ENCODE measurements at regions not wholly inside any gene's neighbourhood (a gene's known extent, or its start where the extent isn't known, plus 50 kb on each side); places are given as distances from the start of the nearest gene placed in this dataset.
"Not testable (repeated sequence)": the region's sequence is repeated elsewhere in the genome, so short reads cannot be mapped to it uniquely, and the experiment has no call there.

DNA sequence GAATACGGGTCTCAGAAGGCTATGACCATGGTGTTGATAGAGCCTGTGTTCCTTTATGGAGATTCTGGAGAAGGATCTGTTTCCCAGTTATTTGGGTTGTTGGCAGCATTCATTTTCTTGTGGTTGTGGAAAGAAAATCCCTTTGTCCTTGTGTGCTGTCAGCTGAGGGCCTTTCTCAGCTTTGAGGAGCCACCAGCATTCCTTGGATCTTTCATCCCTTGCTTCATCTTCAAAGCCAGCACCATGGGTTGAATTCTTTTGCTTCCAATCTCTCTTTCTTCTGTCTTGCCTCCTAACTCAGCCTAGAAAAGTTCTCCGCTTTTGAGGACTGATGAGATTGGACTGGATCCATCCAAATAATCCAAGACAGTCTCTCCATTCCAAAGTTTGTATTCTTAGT, 103.2 kb upstream of the MMADHC start:
- Histone ChIP-seq H3K9me3 (ENCODE audit: control insufficient read depth, insufficient read depth, low read length) (no peaks in the 10 kb centered on the region), H3K27me3 (ENCODE audit: control insufficient read depth, insufficient read depth, low read length) (no peaks in the 10 kb centered on the region), H3K27ac (ENCODE audit: low read depth, low read length) (no peak overlapping the region), H3K4me3 (ENCODE audit: low read depth, low read length) (no peak overlapping the region), H3K4me1 (ENCODE audit: control insufficient read depth, insufficient read depth, low read length) (no peaks in the 10 kb centered on the region), H3K36me3 (ENCODE audit: control insufficient read depth, insufficient read depth, low read length) (no peaks in the 10 kb centered on the region)
- WGBS (ENCODE audit: insufficient coverage), result 100% methylated on average over 2 of the region's 2 CpGs
- DNase-seq (ENCODE audit: low read depth in 4 of 6, low spot score in 6 of 6), result no peak

DNA sequence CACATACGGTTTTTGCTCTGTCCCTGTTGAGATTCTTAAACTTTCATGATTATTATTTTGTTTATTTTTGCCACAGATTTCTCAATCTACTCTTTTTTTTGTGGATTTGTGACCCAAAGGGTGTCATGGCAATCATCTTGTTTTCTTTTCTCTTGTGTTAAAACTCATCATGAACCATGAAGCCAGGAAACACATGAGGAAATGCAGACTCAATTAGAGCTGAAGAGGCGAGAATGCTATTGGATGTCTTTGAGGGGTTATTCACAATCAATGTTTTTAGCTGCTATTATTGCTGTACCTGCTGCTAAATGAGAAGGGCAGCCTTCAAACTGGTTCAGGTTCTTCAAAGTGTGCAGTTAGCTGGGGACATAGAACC, 99.5 kb upstream of the MMADHC start:
- Histone ChIP-seq H3K9me3 (ENCODE audit: control insufficient read depth, insufficient read depth, low read length) (no peaks in the 10 kb centered on the region), H3K4me3 (ENCODE audit: low read depth, low read length) (no peak overlapping the region), H3K27me3 (ENCODE audit: control insufficient read depth, insufficient read depth, low read length) (no peaks in the 10 kb centered on the region), H3K36me3 (ENCODE audit: control insufficient read depth, insufficient read depth, low read length) (no peaks in the 10 kb centered on the region), H3K27ac (ENCODE audit: low read depth, low read length) (no peak overlapping the region), H3K4me1 (ENCODE audit: control insufficient read depth, insufficient read depth, low read length) (no peaks in the 10 kb centered on the region)
- WGBS (ENCODE audit: insufficient coverage), result 100% methylated on average over 1 of the region's 2 CpGs
- DNase-seq (ENCODE audit: low read depth in 4 of 6, low spot score in 6 of 6), result no peak

DNA sequence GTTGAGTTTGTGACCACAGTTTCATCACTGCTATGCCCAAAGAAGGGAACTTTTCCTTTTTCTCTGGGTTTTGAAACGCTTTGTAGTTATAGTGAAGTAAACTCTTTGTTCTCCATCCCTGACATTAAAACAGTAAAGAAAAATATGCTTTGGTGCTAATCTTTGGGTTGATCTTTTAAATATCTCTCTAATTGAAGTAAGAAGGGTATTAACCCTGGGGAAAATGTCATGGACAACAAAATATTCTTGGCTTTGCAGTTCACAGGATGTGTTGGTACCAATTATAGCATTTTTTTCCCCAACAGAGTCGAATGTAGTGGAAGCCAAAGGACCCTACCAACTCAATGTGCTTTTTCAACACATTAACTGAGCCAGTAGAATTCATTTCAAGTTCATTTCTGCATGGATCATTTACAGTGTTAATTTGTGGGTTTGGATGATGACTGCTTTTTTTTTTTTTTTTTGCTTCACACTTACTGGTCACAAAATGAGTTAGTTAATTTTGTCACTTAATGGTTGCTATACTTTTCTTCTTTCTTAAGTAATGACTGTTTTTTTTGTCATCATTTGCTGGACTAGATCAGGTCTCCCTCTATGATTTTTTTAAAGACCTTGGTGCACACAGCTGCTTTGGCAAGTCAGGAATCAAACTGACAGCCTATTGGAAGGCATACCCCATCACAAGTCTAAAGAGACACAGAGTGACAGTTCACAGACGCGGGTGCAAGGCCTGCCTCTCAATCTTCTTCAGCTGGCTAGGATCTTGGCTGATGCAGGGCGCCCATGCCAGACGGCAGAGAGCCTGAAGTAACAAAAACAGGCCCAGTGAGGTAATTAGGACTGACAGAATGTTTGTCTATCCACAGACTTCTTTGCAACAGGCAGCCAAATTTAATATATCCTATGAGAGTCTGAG, 98.8 kb upstream of the MMADHC start:
- DNase-seq (ENCODE audit: low read depth in 4 of 6, low spot score in 6 of 6), result peak in 2 of 6 donors; percentile 55 to 92
- 33% methylated on average over 4 of the region's 6 CpGs for WGBS (ENCODE audit: insufficient coverage)
- no peaks in the 10 kb centered on the region for H3K4me1 ChIP-seq (ENCODE audit: control insufficient read depth, insufficient read depth, low read length)
- H3K9me3 ChIP-seq (ENCODE audit: control insufficient read depth, insufficient read depth, low read length), result no peaks in the 10 kb centered on the region
- H3K27me3 ChIP-seq (ENCODE audit: control insufficient read depth, insufficient read depth, low read length), result no peaks in the 10 kb centered on the region
- no peaks in the 10 kb centered on the region for H3K36me3 ChIP-seq (ENCODE audit: control insufficient read depth, insufficient read depth, low read length)
- H3K4me3 ChIP-seq (ENCODE audit: low read depth, low read length), result no peak overlapping the region
- no peak overlapping the region for H3K27ac ChIP-seq (ENCODE audit: low read depth, low read length)

DNA sequence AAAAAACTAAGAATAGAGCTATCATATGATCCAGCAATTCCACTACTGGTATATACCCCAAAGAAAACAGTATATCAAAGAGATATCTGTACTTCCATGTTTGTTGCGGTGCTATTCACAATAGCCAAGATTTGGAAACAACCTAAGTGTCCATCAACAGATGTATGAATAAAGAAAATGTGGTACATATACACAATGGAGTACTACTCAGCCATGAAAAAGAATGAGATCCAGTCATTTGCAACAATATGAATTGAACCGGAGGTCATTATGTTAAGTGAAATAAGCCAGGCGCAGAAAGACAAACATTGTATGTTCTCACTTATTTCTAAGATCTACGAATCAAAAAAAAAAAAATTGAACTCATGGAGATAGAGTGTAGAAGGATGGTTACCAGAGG, 97.8 kb upstream of the MMADHC start:
- not testable (repeated sequence) for H3K27me3 ChIP-seq (ENCODE audit: control insufficient read depth, insufficient read depth, low read length); H3K4me3 ChIP-seq (ENCODE audit: low read depth, low read length); H3K27ac ChIP-seq (ENCODE audit: low read depth, low read length); H3K4me1 ChIP-seq (ENCODE audit: control insufficient read depth, insufficient read depth, low read length); H3K36me3 ChIP-seq (ENCODE audit: control insufficient read depth, insufficient read depth, low read length); DNase-seq (ENCODE audit: low read depth in 4 of 6, low spot score in 6 of 6); H3K9me3 ChIP-seq (ENCODE audit: control insufficient read depth, insufficient read depth, low read length)
- WGBS (ENCODE audit: insufficient coverage), result no CpG with 5 or more reads among the region's 4 CpGs

DNA sequence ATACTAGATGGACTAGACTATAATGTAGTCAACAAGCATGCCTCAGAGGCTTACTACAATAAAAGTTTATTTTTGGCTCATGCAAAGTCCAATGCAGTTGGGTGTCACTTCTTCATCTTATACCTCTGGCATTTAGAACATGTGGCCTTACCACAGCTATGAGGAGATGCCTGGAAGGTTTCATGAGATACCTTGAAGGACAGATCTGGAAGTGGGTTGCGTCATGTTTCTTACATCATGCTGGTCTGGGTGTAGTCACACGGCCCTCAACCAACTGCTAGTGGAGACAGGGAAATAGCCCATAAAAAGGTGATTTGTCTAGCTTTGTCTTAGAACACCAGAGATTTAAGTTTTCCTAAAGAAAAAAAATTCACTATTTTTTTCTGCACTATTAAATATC, 91.7 kb upstream of the MMADHC start:
- no peaks in the 10 kb centered on the region for H3K36me3 ChIP-seq (ENCODE audit: control insufficient read depth, insufficient read depth, low read length)
- no peak overlapping the region for H3K4me3 ChIP-seq (ENCODE audit: low read depth, low read length)
- 100% methylated on average over 1 of the region's 2 CpGs for WGBS (ENCODE audit: insufficient coverage)
- no peaks in the 10 kb centered on the region for H3K4me1 ChIP-seq (ENCODE audit: control insufficient read depth, insufficient read depth, low read length)
- H3K27ac ChIP-seq (ENCODE audit: low read depth, low read length), result no peak overlapping the region
- H3K9me3 ChIP-seq (ENCODE audit: control insufficient read depth, insufficient read depth, low read length), result no peaks in the 10 kb centered on the region
- H3K27me3 ChIP-seq (ENCODE audit: control insufficient read depth, insufficient read depth, low read length), result no peaks in the 10 kb centered on the region
- DNase-seq (ENCODE audit: low read depth in 4 of 6, low spot score in 6 of 6), result no peak

DNA sequence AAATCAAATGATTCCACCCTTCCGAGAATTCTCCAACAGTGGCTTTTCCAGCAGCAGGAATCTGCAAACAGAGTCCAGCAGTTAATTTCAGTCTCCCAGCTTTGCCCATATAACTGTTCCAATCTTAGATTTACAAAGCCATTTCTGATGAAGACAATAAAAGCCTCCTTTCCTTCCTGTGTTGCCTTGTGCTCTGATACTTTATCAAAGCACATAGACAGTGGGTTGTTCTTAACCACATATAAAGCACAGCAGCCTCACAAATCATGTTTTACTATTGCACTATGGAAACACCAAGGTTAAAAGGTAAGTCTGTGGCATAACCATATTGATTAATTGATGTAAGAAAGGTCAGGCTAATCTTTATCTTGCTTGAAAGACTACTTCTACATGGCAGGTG, 89.8 kb upstream of the MMADHC start:
- H3K36me3 ChIP-seq (ENCODE audit: control insufficient read depth, insufficient read depth, low read length), result no peaks in the 10 kb centered on the region
- no peaks in the 10 kb centered on the region for H3K9me3 ChIP-seq (ENCODE audit: control insufficient read depth, insufficient read depth, low read length)
- no peaks in the 10 kb centered on the region for H3K4me1 ChIP-seq (ENCODE audit: control insufficient read depth, insufficient read depth, low read length)
- DNase-seq (ENCODE audit: low read depth in 4 of 6, low spot score in 6 of 6), result no peak
- no peak overlapping the region for H3K4me3 ChIP-seq (ENCODE audit: low read depth, low read length)
- WGBS (ENCODE audit: insufficient coverage), result 100% methylated on average over 1 of the region's 1 CpG
- no peaks in the 10 kb centered on the region for H3K27me3 ChIP-seq (ENCODE audit: control insufficient read depth, insufficient read depth, low read length)
- no peak overlapping the region for H3K27ac ChIP-seq (ENCODE audit: low read depth, low read length)

DNA sequence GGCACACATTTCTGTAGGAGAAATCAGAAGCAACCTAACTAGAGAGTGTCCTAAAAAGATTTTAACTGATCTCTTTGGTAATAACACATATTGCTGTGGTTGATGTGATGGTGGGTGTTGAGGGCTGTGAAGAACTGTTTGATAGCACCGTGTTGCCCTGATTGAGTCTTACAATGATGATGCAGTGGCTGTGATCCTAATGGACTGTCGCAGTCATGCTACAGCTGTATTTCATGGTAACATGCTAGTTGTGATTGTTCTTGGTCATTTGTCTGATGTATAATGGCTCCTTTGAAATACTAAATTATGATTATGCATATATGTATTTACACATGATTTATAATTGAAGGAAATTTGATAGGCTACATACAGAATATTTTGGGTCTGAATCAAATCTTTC, 82.5 kb upstream of the MMADHC start:
- no CpG with 5 or more reads among the region's 2 CpGs for WGBS (ENCODE audit: insufficient coverage)
- no peak overlapping the region for H3K4me3 ChIP-seq (ENCODE audit: low read depth, low read length)
- H3K36me3 ChIP-seq (ENCODE audit: control insufficient read depth, insufficient read depth, low read length), result no peaks in the 10 kb centered on the region
- DNase-seq (ENCODE audit: low read depth in 4 of 6, low spot score in 6 of 6), result no peak
- no peaks in the 10 kb centered on the region for H3K4me1 ChIP-seq (ENCODE audit: control insufficient read depth, insufficient read depth, low read length)
- no peaks in the 10 kb centered on the region for H3K27me3 ChIP-seq (ENCODE audit: control insufficient read depth, insufficient read depth, low read length)
- H3K9me3 ChIP-seq (ENCODE audit: control insufficient read depth, insufficient read depth, low read length), result no peaks in the 10 kb centered on the region
- H3K27ac ChIP-seq (ENCODE audit: low read depth, low read length), result no peak overlapping the region

DNA sequence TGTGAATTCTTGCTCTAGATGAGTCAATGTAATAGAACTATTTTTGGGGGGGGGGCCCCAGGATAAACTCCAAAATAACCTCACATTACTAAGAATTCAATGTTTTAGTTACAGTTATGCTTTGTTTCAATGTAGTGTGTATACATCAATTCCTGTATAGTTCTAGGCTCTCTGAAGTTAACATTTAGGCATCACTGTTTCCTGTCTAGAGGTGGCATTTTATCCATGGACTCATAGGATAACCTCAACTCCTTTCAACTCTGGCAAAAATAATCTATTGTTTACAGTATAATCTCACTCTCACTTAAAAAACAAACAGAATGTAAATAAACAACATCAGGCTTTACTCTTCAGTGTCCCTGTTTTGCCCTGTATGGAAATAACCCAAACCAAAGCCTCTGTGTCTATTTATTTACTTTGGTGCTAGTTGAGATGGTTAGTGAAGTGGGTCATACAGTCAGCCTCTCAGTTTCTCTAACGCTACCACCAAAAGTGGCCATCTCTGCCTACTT, 79.3 kb upstream of the MMADHC start:
- no peak overlapping the region for H3K4me3 ChIP-seq (ENCODE audit: low read depth, low read length)
- no peaks in the 10 kb centered on the region for H3K4me1 ChIP-seq (ENCODE audit: control insufficient read depth, insufficient read depth, low read length)
- no peak for DNase-seq (ENCODE audit: low read depth in 4 of 6, low spot score in 6 of 6)
- H3K36me3 ChIP-seq (ENCODE audit: control insufficient read depth, insufficient read depth, low read length), result no peaks in the 10 kb centered on the region
- H3K27me3 ChIP-seq (ENCODE audit: control insufficient read depth, insufficient read depth, low read length), result no peaks in the 10 kb centered on the region
- H3K27ac ChIP-seq (ENCODE audit: low read depth, low read length), result no peak overlapping the region
- no CpG with 5 or more reads among the region's 1 CpG for WGBS (ENCODE audit: insufficient coverage)
- H3K9me3 ChIP-seq (ENCODE audit: control insufficient read depth, insufficient read depth, low read length), result no peaks in the 10 kb centered on the region

DNA sequence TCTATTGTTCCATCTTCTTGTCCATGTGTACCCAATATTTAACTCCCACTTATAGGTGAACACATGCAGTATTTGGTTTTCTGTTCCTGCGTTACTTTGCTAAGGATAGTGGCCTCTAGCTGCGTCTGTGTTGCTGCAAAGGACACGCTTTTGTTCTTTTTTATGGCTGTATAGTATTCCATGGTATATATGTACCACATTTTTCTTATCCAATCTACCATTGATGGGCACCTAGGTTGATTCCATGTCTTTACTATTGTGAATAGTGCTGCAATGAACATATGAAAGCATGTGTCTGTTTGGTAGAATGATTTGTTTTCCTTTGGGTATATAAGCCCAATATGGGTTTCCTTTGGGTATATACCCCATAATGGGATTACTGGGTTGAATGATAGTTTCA, 77.3 kb upstream of the MMADHC start:
- WGBS (ENCODE audit: insufficient coverage), result no CpG with 5 or more reads among the region's 3 CpGs
- H3K4me1 ChIP-seq (ENCODE audit: control insufficient read depth, insufficient read depth, low read length), result no peaks in the 10 kb centered on the region
- H3K27me3 ChIP-seq (ENCODE audit: control insufficient read depth, insufficient read depth, low read length), result no peaks in the 10 kb centered on the region
- H3K9me3 ChIP-seq (ENCODE audit: control insufficient read depth, insufficient read depth, low read length), result no peaks in the 10 kb centered on the region
- no peak for DNase-seq (ENCODE audit: low read depth in 4 of 6, low spot score in 6 of 6)
- H3K27ac ChIP-seq (ENCODE audit: low read depth, low read length), result no peak overlapping the region
- no peaks in the 10 kb centered on the region for H3K36me3 ChIP-seq (ENCODE audit: control insufficient read depth, insufficient read depth, low read length)
- H3K4me3 ChIP-seq (ENCODE audit: low read depth, low read length), result no peak overlapping the region

DNA sequence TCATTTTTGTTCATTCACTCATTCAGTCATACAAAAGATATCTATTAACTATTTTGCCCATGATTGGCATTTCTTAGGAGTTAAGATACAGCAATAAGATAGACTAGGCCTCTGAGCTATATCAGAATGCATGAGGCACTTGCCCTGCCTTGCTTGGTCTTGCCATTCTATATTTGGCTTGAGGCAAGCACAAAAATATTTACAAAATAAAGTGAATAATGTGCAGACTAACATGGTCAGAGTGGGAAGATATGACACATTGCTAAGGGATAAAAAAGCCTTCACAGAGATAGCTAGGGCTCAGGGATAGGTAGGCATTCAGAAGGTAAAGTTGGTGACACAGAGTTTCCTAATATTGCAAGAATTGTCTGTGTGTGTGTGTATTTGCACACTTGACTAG, 75.0 kb upstream of the MMADHC start:
- no peak overlapping the region for H3K27ac ChIP-seq (ENCODE audit: low read depth, low read length)
- no peaks in the 10 kb centered on the region for H3K4me1 ChIP-seq (ENCODE audit: control insufficient read depth, insufficient read depth, low read length)
- no peak overlapping the region for H3K4me3 ChIP-seq (ENCODE audit: low read depth, low read length)
- no peaks in the 10 kb centered on the region for H3K36me3 ChIP-seq (ENCODE audit: control insufficient read depth, insufficient read depth, low read length)
- H3K27me3 ChIP-seq (ENCODE audit: control insufficient read depth, insufficient read depth, low read length), result no peaks in the 10 kb centered on the region
- DNase-seq (ENCODE audit: low read depth in 4 of 6, low spot score in 6 of 6), result no peak
- H3K9me3 ChIP-seq (ENCODE audit: control insufficient read depth, insufficient read depth, low read length), result no peaks in the 10 kb centered on the region
